Vagina (tissue), 2 donors: ENCODE measurements at regions not wholly inside any gene's neighbourhood (a gene's known extent, or its start where the extent isn't known, plus 50 kb on each side); places are given as distances from the start of the nearest gene placed in this dataset.

Source experiments
- DNase-seq, 2 donors: peaks; one replicate each; pipeline ENCODE4 v3.0.0-alpha.2; 2017; ENCODE audit errors: extremely low spot score in 2 of 2
- H3K27ac ChIP-seq: fragments of 200-600 bp; sonication (generic); one replicate; pipeline ENCODE4 v1.5.1; 2019
- H3K27me3 ChIP-seq: fragments of 200-600 bp; sonication (generic); one replicate; pipeline ENCODE4 v1.5.1; 2019
- H3K36me3 ChIP-seq, 2 donors: fragments of 200-600 bp; sonication (generic); one replicate each; pipeline ENCODE4 v1.5.1; 2017 to 2019
- H3K4me1 ChIP-seq: fragments of 200-600 bp; sonication (generic); one replicate; pipeline ENCODE4 v1.5.1; 2019
- H3K4me3 ChIP-seq, 2 donors: fragments of 200-600 bp; sonication (generic); 1 replicate in 1 of 2; 2 replicates in 1 of 2; pipeline ENCODE4 v1.5.1; 2016 to 2019
- H3K9me3 ChIP-seq: fragments of 200-600 bp; sonication (generic); one replicate; pipeline ENCODE4 v1.5.1; 2019
- POLR2A ChIP-seq, 2 donors: fragments of 450-650 bp; IDR thresholded peaks; one replicate each; pipeline ENCODE4 v1.6.1; 2017; ENCODE audit warnings: antibody characterized with exemption in 2 of 2, mild to moderate bottlenecking in 2 of 2, moderate library complexity in 2 of 2
- POLR2AphosphoS5 ChIP-seq, 2 donors: sonication (generic); formaldehyde crosslinking; IDR thresholded peaks; one replicate each; pipeline ENCODE4 v1.9.0; 2017; ENCODE audit warnings: antibody characterized with exemption in 2 of 2, mild to moderate bottlenecking in 2 of 2, low read depth in 1 of 2; ENCODE audit not compliant: insufficient read depth in 1 of 2
- intact Hi-C: fragments of 100-400 bp; cut with DNase I; formaldehyde crosslinking; loops from one replicate; pipeline ENCODE4 v1.15.1; 2023
- TF ChIP-seq, protein P1 (sequence below), 3 experiments: fragments of 450-650 bp in 2 of 3; fragments of 200-600 bp in 1 of 3; sonication (generic) in 1 of 3; IDR thresholded peaks; one replicate each; pipeline ENCODE4 v1.5.1; 2017 to 2019; ENCODE audit warnings: antibody characterized with exemption in 3 of 3, mild to moderate bottlenecking in 2 of 3, moderate library complexity in 2 of 3

DNA sequence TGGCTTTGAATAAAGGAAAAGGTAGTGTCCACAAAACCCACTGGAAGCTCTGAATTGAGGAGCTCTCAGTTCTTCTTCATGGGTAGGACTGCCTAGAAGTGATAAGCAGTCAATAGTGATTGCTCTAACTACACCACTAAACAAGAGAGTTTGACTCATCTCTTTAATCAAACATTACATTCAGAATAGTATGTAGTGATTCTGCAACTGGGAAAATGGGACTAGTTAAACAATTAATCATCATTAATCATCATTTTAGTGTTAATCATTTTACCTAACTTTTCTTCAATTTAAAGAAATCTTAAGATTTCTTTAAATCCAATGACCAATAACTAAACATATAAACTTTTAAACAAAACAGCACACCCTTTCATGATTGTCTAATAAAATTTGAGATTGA lies 484.0 kb upstream of the FZD8 start:
- H3K4me1 ChIP-seq = no peaks in the 10 kb centered on the region
- DNase-seq = no peak
- no peak overlapping the region for H3K4me3 ChIP-seq
- H3K9me3 ChIP-seq = no peaks in the 10 kb centered on the region
- H3K27ac ChIP-seq = no peak overlapping the region
- TF ChIP-seq, protein P1, sequence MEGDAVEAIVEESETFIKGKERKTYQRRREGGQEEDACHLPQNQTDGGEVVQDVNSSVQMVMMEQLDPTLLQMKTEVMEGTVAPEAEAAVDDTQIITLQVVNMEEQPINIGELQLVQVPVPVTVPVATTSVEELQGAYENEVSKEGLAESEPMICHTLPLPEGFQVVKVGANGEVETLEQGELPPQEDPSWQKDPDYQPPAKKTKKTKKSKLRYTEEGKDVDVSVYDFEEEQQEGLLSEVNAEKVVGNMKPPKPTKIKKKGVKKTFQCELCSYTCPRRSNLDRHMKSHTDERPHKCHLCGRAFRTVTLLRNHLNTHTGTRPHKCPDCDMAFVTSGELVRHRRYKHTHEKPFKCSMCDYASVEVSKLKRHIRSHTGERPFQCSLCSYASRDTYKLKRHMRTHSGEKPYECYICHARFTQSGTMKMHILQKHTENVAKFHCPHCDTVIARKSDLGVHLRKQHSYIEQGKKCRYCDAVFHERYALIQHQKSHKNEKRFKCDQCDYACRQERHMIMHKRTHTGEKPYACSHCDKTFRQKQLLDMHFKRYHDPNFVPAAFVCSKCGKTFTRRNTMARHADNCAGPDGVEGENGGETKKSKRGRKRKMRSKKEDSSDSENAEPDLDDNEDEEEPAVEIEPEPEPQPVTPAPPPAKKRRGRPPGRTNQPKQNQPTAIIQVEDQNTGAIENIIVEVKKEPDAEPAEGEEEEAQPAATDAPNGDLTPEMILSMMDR (IDR thresholded peaks at IDR 0.05) = no peak
- no peak for TF ChIP-seq POLR2A (IDR thresholded peaks at IDR 0.05)
- no peak for TF ChIP-seq POLR2AphosphoS5 (IDR thresholded peaks at IDR 0.05; ENCODE audit: insufficient read depth in 1 of 2, low read depth in 1 of 2)
- intact Hi-C loops = no loop called here
- H3K27me3 ChIP-seq = no peaks in the 10 kb centered on the region
- no peaks in the 10 kb centered on the region for H3K36me3 ChIP-seq

DNA sequence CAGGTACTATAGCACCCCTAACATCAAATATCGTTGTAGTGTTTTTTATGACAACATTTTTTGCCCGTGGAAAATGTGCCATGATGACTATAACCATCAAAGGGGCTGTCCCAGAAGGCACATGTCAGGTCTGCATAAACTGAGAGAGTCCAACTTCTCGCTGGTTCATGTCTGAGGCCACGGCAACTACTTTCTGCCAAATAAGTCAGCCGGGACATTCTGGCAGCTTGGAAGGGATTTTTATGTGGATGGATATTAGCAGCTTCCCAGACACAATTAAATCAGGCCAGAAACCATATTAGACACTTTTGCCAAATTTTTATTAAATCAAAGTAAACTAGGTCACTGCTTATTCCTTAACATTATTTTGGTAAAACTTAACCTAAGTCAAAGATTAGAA lies 477.4 kb upstream of the FZD8 start:
- no peak for TF ChIP-seq POLR2AphosphoS5 (IDR thresholded peaks at IDR 0.05; ENCODE audit: insufficient read depth in 1 of 2, low read depth in 1 of 2)
- no peak for TF ChIP-seq POLR2A (IDR thresholded peaks at IDR 0.05)
- TF ChIP-seq, protein P1 (IDR thresholded peaks at IDR 0.05) = no peak
- intact Hi-C loops = no loop called here

DNA sequence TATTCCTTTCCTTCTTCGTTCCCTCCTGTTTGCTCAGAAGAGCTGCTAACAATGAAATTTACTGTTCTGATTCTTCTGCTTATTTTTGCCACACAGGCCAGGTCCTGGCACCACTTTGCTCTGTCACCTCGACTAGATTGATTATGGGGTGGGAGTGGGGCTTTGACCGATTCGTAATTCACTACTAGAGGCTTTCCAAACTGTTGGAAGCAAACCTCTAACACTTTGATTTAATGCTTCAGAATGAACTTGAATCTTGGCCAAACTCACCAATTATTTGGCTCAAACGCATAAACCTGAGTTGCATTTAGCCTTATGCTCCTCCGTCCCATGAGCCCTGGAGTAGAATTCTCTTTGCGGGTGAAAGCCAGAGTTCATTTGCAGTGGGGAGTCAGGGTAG lies 476.2 kb upstream of the FZD8 start:
- Histone ChIP-seq H3K9me3 (no peaks in the 10 kb centered on the region), H3K27me3 (no peaks in the 10 kb centered on the region), H3K36me3 (no peaks in the 10 kb centered on the region), H3K4me3 (no peak overlapping the region), H3K4me1 (no peaks in the 10 kb centered on the region), H3K27ac (no peak overlapping the region)
- DNase-seq = no peak
- intact Hi-C loops = no loop called here
- TF ChIP-seq, protein P1 (IDR thresholded peaks at IDR 0.05) = no peak
- TF ChIP-seq POLR2A (IDR thresholded peaks at IDR 0.05) (no peak), POLR2AphosphoS5 (IDR thresholded peaks at IDR 0.05; ENCODE audit: insufficient read depth in 1 of 2, low read depth in 1 of 2) (no peak)

More for the DNA sequence above, 477.4 kb upstream of the FZD8 start:
- DNase-seq = no peak
- Histone ChIP-seq H3K4me1 (no peaks in the 10 kb centered on the region), H3K27ac (no peak overlapping the region), H3K9me3 (no peaks in the 10 kb centered on the region), H3K4me3 (no peak overlapping the region), H3K27me3 (no peaks in the 10 kb centered on the region), H3K36me3 (no peaks in the 10 kb centered on the region)

- TF ChIP-seq POLR2AphosphoS5 (IDR thresholded peaks at IDR 0.05; ENCODE audit: insufficient read depth in 1 of 2, low read depth in 1 of 2) = no peak
- no peak for TF ChIP-seq POLR2A (IDR thresholded peaks at IDR 0.05)
- TF ChIP-seq, protein P1 (IDR thresholded peaks at IDR 0.05) = no peak
- intact Hi-C loops = no loop called here
These were observed 475.8 kb upstream of the FZD8 start for GRCh38 chr10:36117890-36118289.

GRCh38 chr10:36117231-36117630 lies 475.1 kb upstream of the FZD8 start:
- Histone ChIP-seq H3K9me3 (no peaks in the 10 kb centered on the region), H3K4me1 (no peaks in the 10 kb centered on the region), H3K27me3 (no peaks in the 10 kb centered on the region), H3K36me3 (no peaks in the 10 kb centered on the region), H3K4me3 (no peak overlapping the region), H3K27ac (no peak overlapping the region)
- intact Hi-C loops = no loop called here
- TF ChIP-seq POLR2A (IDR thresholded peaks at IDR 0.05) (no peak), POLR2AphosphoS5 (IDR thresholded peaks at IDR 0.05; ENCODE audit: insufficient read depth in 1 of 2, low read depth in 1 of 2) (no peak)
- TF ChIP-seq, protein P1 (IDR thresholded peaks at IDR 0.05) = no peak
- no peak for DNase-seq

More at GRCh38 chr10:36117890-36118289, 475.8 kb upstream of the FZD8 start:
- H3K4me1 ChIP-seq = no peaks in the 10 kb centered on the region
- no peaks in the 10 kb centered on the region for H3K27me3 ChIP-seq
- H3K36me3 ChIP-seq = no peaks in the 10 kb centered on the region
- H3K9me3 ChIP-seq = no peaks in the 10 kb centered on the region
- DNase-seq = no peak
- no peak overlapping the region for H3K27ac ChIP-seq
- no peak overlapping the region for H3K4me3 ChIP-seq
